Eye (tissue), 1 donor: ENCODE measurements at regions not wholly inside any gene's neighbourhood (a gene's known extent, or its start where the extent isn't known, plus 50 kb on each side); places are given as distances from the start of the nearest gene placed in this dataset.
"Not testable (repeated sequence)": the region's sequence is repeated elsewhere in the genome, so short reads cannot be mapped to it uniquely, and the experiment has no call there.

ENCODE experiments used
- DNase-seq: peaks from one replicate; pipeline ENCODE4 v3.0.0-alpha.2; 2015

DNA sequence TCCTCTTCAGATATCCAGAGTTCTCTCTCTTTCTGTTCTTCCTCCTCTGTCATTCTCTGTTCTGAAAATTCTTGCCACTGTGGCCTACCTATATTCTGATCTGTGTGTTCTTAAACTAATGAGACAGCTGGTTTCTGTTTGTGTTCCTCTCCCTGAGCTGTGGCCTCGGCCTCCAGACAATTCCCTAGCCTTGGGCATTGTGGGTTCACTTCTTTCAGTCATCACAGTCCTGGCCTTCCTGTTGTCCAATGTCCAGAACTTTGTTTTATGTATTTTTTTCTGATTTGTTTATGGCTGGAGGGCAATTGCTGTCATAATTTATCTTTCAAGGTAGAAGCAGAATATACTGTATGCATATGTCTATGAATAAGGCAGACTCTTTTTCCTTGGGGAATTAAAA is 173.2 kb upstream of the MTPN start:
- DNase-seq: no peak

DNA sequence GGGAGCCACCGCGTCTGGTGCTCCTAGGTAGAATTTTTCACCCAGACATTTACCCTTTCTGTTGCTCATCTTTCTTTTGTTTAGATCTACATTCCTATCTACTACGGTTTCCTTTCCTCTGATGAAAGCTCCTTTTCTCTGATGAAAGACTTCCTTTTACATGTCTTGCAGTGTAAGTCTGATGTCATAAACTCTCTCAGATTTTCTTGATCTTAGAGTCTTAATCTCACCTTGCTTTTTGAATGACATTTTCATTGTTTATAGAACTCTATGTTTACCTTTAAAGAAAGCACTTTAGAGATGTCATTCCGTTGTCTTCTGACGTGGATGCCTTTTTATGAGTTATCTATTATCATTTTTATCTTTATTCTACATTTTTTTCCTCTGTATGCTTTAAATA is 171.8 kb upstream of the MTPN start:
- no peak for DNase-seq

DNA sequence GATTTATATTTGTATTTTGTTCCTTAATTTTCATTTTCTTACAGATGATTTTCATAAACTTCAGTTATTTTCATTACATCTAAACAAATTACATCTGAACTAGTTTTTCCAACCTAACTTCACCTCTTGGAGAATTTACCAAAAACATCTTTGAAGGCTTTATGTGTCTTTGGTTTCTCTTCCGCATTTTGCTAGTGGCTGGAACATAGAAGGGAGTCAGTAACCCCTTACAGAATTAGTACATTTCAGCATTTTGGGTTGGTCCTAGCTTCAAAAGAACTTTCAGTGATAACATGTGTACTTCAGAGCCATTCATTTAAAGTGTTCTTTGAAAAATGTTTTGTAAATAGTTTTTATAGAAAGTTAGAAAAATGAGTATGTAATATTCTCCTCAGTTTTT is 169.8 kb upstream of the MTPN start:
- no peak for DNase-seq

DNA sequence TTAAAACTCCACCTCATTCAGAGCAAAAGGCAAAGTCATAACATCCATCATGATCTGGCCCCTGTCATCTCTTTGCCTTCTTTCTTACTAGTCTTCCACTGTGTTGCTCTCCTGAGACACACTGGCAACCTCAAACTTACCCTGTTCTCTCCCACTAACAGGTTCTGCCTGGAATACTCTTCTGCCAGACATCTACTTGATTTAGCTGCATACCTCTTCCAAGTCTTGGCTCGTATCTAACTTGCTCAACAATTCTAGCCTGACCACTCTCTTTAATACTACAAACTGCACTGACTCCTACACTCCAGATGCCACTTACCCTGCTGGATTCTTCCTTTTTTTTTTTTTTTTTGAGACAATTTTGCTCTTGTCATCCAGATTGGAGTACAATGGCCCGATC is 167.0 kb upstream of the MTPN start:
- DNase-seq: no peak

DNA sequence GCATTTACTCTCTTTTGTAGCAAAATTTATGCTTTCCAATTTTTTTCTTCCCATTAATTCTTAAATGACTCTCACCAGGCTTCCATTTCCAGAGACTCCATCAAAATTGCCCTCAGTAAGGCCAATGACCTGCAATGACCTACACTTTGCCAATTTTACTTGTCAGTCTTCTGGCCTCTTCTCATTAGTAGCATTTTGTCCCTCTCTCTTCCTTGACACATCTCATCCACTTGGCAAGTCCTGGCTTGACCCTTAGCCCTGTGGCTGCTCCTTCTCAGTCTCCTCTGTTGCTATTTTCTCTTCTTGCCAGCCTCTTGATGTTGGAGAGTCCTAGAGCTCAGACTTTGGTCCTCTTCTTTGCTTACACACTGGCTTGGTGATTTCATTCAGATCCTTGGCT is 166.1 kb upstream of the MTPN start:
- DNase-seq: peak; percentile 61

DNA sequence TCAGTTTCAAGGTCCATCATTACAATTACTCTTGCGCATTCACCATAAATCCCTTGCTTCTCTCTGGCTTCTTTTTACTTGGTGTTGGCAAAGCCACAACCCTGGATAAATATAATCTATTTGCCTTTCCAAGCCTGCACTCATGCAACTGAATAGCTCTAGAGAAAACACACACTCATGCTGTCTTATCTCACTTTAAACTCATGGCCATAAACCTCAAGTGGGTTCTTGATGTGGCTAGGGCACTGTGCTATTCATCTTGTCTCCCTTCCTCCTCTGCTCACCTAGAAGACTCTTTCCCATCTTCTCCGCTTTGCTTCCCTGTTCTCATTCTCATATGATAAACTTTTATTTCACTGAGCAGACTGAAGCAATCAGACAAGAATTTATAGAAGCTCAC is 165.4 kb upstream of the MTPN start:
- no peak for DNase-seq

DNA sequence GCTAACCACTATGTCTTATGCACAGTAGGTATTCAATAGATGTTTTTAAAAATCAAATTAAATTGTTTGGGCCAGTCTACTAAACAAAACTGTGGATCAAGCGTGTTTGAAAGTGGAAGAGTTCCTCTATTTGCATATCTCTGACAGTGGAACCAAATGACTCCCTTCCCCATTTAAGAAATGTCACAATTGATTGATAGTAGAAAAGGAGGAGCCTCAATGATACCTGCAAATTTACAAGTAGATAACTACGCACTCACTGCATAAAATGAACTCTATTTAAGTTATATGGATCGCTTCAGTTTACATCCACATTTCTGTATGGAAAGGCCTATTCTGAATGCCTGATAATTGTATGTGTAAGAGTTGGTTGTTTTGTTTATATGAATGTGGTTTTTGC is 163.3 kb upstream of the MTPN start:
- DNase-seq: no peak

DNA sequence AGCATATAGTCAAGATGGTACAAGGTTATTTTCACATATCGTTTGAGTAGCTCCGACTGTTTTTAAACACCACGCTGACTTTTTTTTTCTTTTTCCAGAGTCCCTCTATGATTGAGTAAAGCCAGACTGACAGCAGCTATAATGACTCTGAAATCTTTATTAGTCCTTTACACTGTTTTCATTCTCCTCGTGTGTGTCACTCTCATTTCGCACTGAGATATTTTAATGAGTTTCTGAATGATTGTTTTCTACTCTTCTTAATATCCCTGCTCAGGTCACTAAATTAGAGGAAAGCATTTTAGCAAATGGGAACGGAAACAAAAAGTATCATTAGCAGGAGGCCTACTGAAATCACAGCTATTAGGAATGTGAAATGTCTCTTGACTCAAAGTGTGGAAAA is 162.3 kb upstream of the MTPN start:
- DNase-seq: peak; percentile 51

DNA sequence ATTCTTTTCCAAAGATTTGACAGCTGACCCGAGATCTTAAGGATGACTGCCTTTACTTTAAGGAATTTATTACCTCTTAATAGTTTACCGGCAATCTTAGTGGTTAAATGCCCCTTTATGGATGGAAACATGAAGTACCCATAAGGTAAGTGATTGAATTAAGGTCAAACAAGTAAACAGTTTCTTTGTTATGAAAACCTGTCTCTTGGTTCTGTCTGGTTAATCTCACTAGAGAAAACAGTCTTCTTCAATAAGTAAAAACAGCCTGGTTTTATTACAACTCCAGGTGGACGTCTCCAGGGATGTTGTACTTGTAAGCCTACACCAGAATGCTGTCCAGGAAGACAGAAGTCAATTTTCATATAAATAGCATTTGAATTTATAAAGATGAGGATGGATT is 161.8 kb upstream of the MTPN start:
- DNase-seq: peak; percentile 16

DNA sequence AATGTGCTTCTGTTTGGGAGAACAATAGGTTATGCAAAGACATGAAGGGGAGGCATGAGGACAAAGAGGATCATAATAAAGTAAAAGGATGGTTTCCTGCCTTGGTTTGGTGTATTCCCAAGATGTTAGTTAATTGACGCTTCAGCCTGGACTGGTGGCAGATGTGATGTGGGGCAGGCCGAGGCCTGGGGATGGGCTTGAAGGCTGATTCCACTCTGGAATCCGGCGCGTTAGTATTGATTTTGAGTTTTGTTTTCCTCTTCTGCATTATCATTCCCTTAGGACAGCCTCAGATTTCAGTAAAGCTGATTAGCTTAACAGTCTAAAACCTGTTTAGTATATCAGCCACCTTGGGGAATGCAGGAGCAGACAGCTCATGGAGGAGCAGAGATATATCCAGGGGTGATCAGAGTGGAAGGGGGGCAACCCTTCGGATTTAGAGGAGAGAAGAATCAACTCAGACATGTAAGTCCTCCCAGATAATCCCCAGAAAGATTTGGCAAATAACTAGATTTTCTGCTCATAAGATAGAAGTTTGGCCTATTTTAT is 159.8 kb upstream of the MTPN start:
- peak; percentile 67 for DNase-seq

DNA sequence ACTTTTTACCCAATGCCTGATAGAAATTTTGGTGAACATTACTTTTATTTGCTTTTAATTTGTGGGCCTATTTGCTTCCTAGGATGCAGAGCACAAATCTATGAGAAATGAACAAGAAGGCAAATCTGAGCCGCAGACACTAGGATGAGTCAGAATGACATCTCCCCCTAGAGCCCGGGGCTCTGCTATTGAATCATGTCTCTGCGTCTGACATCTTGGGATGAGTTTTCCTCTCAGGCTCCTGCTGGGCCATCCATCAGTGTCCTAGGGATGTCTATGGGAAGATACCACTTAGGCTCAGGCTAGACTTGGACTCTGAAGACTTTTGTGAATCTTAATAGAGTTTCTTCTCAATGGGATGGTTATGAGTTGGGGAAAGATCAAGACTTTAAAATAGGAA is 157.3 kb upstream of the MTPN start:
- peak; percentile 33 for DNase-seq

DNA sequence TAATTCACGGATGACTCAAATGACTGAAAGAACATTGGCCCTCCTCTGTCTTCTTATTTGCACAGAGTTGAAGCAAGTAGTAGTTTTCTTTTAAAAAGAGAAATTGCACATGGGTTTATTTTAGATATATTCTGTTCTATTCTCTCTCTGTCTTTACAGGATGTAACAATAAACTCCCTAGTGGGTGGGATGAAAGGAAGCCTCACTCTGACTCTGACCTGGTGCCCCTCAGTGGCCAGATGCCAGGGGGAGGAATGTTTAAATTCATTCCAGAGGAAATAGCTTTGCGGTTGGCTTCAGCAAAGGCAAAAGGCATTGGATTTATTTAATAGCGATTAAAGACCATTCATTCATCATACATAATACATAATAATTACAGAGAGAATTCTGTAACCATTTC is 156.4 kb upstream of the MTPN start:
- peak; percentile 39 for DNase-seq

DNA sequence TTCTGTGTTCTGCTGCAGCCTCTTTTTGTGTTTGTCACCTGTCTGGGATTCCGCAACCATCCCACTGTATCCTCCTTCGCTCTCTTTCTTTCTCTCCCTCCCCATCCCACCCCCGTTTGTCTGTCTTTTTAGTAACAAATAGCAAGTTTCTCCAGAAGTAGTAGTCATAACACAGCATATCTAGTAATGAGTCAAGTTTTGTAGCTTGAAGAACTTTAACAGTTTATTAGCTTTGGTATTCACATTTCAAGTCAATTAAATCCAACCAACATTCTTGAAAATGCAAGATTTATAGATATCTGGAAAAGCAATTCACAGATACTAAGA is 154.1 kb upstream of the MTPN start:
- DNase-seq: no peak

DNA sequence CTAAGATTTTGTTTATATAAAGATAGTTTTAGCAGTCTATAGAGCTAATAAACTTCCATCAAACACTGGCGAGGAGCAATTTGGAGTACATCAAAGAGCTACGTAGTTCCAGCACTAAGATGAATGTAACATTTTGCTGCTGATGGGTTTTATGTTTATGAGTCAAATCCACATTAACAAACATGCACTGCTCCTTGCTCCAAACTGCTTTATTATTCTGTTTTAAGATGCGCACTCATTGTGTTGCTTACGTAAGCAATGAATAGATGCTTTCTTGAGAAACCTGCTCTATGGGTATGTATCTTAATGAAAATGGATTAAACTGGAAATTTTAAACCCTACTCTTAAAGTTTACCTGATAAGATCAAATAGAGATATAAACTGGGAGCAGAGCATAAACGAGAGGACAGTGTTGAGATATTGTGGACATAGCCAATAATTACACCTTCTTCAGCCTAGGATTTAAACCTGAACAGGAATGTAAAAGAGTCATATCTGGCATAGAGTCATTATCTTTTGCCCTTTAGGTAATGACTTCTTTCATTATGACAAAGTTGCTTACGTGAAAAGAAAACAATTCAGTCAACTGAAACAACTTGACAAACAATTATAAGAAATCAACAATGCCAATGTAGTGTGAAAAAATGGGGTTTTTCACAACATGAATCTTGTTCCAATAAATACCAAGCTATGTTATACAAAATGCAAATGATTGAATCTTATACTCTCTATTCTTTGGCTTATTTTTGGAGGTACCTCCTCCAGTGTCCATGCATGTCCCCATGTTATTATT is 153.5 kb upstream of the MTPN start:
- no peak for DNase-seq

DNA sequence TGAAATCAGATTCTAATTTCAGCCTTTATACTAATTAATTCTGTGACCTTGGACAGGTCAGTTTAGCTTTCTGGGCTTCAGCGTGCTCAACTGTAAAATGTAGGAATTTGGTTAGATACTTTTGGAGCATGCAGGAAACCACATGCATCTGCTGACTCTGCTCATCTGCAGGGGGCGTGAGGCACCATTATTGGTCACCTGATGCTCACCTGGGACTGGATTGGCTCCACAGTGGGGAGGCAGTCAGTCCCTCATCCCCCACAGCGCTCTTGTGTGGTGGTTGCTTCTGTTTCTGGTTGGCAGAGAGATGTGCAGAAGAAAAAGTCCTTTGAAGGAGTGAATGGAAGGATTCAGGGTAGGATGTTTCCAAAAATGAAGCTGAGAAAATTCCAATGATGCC is 150.9 kb upstream of the MTPN start:
- DNase-seq: no peak

DNA sequence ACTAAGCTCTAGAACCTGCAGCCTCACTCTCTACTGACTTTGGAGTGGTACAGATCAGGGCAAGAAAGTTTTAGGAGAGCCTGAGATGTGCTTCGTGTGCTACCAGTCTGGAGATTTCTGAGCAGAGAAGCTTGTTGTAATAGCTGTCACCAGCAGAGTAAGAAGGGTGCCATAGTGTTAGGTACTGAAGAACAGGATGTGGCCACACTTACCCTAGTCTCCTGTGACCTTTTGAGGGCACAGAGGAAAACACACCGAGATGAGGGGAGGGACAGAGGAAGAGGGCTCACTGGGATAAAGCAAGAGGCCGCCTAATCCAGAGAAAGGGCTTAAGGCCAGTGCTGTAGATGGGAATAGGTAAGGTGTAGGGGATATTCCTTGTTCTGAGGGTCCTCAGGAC is 146.2 kb upstream of the MTPN start:
- no peak for DNase-seq

DNA sequence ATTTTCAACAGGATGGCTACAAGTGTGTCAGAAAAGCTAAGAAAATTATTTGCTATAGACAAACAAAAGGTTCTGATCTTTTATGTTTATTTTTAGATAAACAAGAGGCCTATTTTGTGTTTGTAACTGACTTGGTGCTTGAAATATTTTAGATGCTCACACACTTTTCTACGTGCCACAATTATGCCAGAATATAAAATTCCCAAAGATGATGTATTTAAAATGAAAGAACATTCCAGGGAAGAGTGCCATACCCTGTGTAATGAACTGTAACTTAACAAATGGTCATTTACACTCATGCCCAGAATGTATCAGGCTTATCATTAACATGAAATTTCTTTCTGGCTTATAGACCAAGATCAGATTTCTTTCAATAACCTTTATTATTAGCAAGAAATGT is 144.9 kb upstream of the MTPN start:
- DNase-seq: no peak

DNA sequence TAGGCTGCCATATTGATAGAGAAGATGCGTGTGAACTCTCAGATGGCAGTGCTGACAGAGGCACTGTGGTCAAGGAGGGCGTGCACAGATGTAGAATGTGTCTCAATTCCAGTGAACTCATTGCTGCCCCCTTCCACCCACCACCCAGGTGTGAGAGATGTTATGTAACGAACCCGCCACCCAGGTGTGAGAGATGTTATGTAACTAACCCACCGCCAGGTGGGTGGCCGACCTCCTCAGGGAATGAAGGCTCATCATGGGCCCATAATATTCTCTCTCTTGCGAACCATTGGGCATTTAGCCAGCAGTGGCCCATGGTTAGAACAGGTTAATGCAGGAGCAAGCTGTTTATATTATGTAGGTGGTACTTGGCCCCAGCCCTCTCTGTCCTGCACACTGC is 140.4 kb upstream of the MTPN start:
- no peak for DNase-seq

DNA sequence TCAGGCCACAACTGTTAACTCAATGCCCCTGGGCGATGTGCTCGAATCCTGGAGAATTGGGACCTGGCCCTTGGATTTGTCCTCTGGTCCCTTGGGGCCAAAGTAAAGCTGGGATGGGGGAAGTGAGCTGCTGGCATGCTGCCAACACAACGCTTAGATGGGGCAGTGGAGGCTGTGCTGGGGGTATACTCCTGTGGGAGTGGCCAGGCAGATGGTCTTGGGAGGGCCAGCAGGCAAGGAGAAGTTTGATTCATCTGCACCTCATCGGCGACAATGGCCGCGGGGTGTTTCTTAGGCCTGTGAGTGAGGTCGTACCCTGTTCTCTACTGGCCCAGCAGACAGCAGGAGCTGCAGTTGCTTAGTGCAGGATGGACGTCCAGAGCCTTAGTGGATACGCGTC is 139.0 kb upstream of the MTPN start:
- DNase-seq: no peak

DNA sequence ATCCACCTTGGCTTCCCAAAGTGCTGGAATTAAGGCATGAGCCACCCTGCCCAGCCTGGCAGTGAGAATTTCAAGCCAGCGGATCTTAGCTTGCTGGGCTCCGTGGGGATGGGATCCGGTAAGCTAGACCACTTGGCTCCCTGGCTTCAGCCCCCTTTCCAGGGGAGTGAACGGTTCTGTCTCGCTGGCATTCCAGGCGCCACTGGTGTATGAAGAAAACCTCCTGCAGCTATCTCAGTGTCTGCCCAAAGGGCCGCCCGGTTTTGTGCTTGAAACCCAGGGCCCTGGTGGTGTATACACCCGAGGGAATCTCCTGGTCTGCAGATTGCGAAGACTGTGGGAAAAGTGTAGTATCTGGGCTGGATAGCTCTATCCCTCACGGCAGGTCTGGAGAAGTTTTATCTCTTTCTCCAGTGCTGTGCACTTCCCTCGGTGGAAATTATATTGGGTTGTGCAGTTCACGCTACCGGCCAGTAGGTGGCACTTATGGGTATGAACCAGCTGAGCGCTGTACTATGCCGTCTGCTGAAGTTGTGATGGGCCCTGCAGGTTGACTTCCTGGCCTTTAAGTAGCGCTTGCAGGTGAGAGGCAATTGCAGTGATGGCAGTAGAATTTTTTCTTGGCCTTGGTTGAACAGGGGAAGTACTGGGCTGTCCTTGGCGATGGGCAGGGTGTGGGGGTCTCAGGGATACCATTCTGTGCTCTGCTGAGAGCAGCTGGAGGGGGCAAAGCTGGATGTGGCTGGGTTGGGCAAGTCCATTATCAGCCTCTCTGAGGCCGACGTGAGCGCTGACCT is 138.0 kb upstream of the MTPN start:
- DNase-seq: peak; percentile 44

DNA sequence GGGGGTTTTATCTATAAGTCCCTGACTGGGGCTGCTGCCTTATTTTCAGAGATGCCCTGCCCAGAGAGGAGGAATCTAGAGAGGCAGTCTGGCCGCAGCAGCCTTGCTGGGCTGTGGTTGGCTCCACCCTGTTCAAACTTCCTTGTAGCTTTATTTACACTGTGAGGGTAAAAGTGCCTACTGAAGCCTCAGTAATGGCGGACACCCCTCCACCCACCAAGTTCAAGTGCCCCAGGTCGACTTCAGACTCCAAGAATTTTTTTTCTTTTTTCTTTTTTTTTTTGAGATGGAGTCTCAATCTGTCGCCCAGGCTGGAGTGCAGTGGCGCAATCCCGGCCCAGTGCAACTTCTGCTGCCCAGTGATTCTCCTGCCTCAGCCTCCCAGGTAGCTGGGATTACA is 137.3 kb upstream of the MTPN start:
- DNase-seq: not testable (repeated sequence)

DNA sequence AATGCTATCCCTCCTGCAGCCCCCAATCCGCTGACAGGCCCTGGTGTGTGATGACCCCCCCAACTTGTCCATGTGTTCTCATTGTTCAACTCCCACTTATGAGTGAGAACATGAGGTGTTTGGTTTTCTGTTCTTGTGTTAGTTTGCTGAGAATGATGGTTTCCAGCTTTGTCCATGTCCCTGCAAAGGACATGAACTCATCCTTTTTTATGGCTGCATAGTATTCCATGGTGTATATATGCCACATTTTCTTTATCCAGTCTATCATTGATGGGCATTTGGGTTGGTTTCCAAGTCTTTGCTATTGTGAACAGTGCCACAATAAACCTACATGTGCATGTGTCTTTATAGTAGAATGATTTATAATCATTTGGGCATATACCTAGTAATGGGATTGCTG is 131.9 kb upstream of the MTPN start:
- DNase-seq: not testable (repeated sequence)

DNA sequence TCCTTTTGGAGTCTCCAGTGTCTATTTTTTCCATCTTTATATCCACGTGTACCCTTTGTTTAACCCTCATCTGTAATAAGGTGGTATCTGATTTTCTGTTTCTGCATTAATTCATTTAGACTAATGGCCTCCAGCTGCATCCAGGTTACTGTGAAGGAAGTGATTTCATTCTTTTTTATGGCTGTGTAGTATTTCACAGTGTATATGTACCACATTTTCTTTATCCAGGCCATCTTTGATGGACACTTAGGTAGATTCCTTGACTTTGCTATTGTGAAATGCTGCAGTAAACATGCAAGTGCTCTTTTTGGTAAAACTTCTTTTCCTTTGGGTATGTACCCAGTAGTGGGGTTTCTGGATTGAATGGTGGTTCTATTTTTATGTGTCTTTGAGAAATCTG is 128.0 kb upstream of the MTPN start:
- DNase-seq: no peak

DNA sequence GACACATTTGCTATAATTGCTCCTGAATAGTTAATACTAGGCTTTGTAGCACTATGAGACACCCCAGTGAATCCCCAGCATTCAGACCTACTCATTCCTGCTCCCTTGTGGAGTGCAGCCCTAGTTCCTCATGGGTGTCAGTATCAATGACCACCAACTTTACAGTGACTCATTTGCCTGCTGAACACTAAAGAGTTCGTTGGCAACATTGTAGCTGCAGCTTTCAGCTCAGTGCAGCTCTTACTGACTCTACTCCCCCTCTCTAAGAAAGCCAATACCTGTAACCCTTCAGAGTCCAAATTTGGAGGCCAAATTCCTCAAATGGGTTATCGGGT is 127.1 kb upstream of the MTPN start:
- no peak for DNase-seq
